ENCODE measurements at regions not wholly inside any gene's neighbourhood (a gene's known extent, or its start where the extent isn't known, plus 50 kb on each side); places are given as distances from the start of the nearest gene placed in this dataset.

DNA sequence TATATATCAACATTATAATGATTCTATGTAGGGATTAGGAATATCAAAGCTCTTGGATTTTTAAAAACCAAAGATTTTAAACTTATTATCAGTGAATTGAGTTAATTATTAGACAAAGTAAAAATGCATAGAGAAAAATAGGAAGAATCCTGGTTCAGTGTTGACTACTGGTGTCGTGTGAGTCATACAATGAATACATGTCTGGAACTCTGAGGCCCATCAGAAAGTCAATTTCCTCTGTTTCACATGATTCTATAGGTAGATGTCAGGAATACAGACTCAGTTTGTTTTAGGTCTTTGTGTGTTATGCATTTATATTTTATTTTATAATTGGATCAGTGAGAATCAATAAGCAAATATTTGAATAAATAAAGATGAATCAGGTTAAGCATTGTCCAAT, 84.5 kb upstream of the RTL1 start:
- Histone ChIP-seq H4K20me1 (ENCODE audit: insufficient read depth) (no peaks in the 10 kb centered on the region), H3K27ac (peak overlapping the region; percentile 16), H3K9me3 (ENCODE audit: low read depth) (no peaks in the 10 kb centered on the region), H3K27me3 (replicated peaks; ENCODE audit: insufficient read depth) (no peaks in the 10 kb centered on the region), H3K4me1 (ENCODE audit: insufficient read depth) (peaks cover 26% of the 10 kb centered on the region), H3K79me2 (ENCODE audit: insufficient read depth) (no peaks in the 10 kb centered on the region; the same call in 1 of the 2 replicates), H3K9me2 (ENCODE audit: insufficient read depth) (no peaks in the 10 kb centered on the region), H3K9ac (no peak overlapping the region), H2AFZ (no peak overlapping the region), H3F3A (ENCODE audit: insufficient read depth) (peaks cover 33% of the 10 kb centered on the region), H3K36me3 (ENCODE audit: low read depth) (peaks cover 45% of the 10 kb centered on the region), H3K4me3 (no peak overlapping the region), H3K4me2 (ENCODE audit: unreplicated experiment) (no peak overlapping the region)
- TF ChIP-seq EZH2 (IDR thresholded peaks at IDR 0.05; ENCODE audit: insufficient read depth, poor library complexity, severe bottlenecking) (no peak), EZH2phosphoT487 (IDR thresholded peaks at IDR 0.05; ENCODE audit: insufficient read depth, low read depth) (no peak)
- DNase-seq = peak; percentile 56
- 73 to 84% methylated on average over 1 of the region's 1 CpG for WGBS, 2 experiments (ENCODE audit: low coverage in 1 of 2, low lambda C conversion rate in 2 of 2, missing lambda C conversion rate in 2 of 2)
- in situ Hi-C loops (cut with MboI) = no loop called here

DNA sequence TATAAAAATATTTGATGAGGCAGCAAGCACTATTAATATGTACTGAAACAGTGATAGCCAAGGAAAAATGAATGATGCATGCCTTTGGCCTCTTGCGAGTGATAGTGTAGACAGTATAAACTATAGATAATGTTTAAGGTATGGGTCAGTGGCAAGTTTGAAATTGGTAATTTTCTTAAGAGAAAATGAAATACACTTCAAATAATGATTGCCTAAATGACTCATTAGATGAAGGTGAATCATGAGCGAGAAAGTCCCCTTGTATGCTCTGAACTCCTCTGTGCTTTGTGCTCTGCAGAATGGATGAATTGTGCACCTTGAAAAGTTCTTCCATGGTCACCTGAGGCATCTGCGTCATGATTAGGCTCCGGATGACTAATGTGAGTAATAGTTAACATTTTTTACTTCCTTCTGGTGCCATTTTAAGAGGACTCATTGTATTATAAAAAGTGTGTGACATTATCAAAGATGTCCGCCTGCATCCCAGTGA, 84.9 kb upstream of the RTL1 start:
- H3K4me3 ChIP-seq = no peak overlapping the region

DNA sequence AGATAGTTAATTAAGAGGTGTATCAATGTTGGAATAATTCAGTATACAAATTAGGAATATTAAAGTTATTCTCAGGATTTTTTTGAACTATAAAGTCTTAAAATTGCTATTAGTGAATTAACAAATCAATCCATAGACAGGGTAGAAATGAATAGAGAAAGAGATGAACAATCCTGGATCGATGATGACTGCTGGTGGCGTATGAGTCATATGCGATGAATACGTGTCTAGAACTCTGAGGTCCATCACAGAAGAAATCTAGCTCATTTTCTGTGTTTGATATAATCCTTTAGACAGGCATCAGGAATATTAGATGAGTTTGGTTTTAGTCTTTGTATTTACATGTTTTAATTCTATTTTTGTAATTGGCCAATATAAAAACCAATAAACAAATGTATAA, 85.4 kb upstream of the RTL1 start:
- Histone ChIP-seq H2AFZ (no peak overlapping the region), H3K9ac (no peak overlapping the region), H3K36me3 (ENCODE audit: low read depth) (peaks cover 37% of the 10 kb centered on the region), H3K27me3 (replicated peaks; ENCODE audit: insufficient read depth) (no peaks in the 10 kb centered on the region), H4K20me1 (ENCODE audit: insufficient read depth) (no peaks in the 10 kb centered on the region), H3K4me1 (ENCODE audit: insufficient read depth) (peaks cover 31% of the 10 kb centered on the region), H3K9me3 (ENCODE audit: low read depth) (no peaks in the 10 kb centered on the region), H3K27ac (0 out of 2 replicates have a peak overlapping the region, but pooled peaks have one; percentile 16), H3F3A (ENCODE audit: insufficient read depth) (peaks cover 39% of the 10 kb centered on the region), H3K4me3 (no peak overlapping the region), H3K4me2 (ENCODE audit: unreplicated experiment) (no peak overlapping the region), H3K9me2 (ENCODE audit: insufficient read depth) (no peaks in the 10 kb centered on the region), H3K79me2 (ENCODE audit: insufficient read depth) (no peaks in the 10 kb centered on the region; the same call in 1 of the 2 replicates)
- in situ Hi-C loops (cut with MboI) = no loop called here
- 47 to 48% methylated on average over 4 of the region's 4 CpGs for WGBS, 2 experiments (ENCODE audit: low coverage in 1 of 2, low lambda C conversion rate in 2 of 2, missing lambda C conversion rate in 2 of 2)
- TF ChIP-seq EZH2 (IDR thresholded peaks at IDR 0.05; ENCODE audit: insufficient read depth, poor library complexity, severe bottlenecking) (no peak), EZH2phosphoT487 (IDR thresholded peaks at IDR 0.05; ENCODE audit: insufficient read depth, low read depth) (no peak)
- DNase-seq = no peak

More for the DNA sequence above, 84.9 kb upstream of the RTL1 start:
- DNase-seq = peak; percentile 45
- Histone ChIP-seq H3K36me3 (ENCODE audit: low read depth) (peaks cover 42% of the 10 kb centered on the region), H3K27me3 (replicated peaks; ENCODE audit: insufficient read depth) (no peaks in the 10 kb centered on the region), H3K9ac (no peak overlapping the region), H2AFZ (no peak overlapping the region), H3K27ac (peak overlapping the region; percentile 16; the same call in 1 of the 2 replicates), H3F3A (ENCODE audit: insufficient read depth) (peaks cover 37% of the 10 kb centered on the region), H3K79me2 (ENCODE audit: insufficient read depth) (no peaks in the 10 kb centered on the region; the same call in 1 of the 2 replicates), H3K4me1 (ENCODE audit: insufficient read depth) (peaks cover 30% of the 10 kb centered on the region), H3K4me2 (ENCODE audit: unreplicated experiment) (no peak overlapping the region), H3K9me3 (ENCODE audit: low read depth) (no peaks in the 10 kb centered on the region), H4K20me1 (ENCODE audit: insufficient read depth) (no peaks in the 10 kb centered on the region), H3K9me2 (ENCODE audit: insufficient read depth) (no peaks in the 10 kb centered on the region)
- in situ Hi-C loops (cut with MboI) = no loop called here
- 89 to 92% methylated on average over 5 of the region's 5 CpGs for WGBS, 2 experiments (ENCODE audit: low coverage in 1 of 2, low lambda C conversion rate in 2 of 2, missing lambda C conversion rate in 2 of 2)
- TF ChIP-seq EZH2 (IDR thresholded peaks at IDR 0.05; ENCODE audit: insufficient read depth, poor library complexity, severe bottlenecking) (no peak), EZH2phosphoT487 (IDR thresholded peaks at IDR 0.05; ENCODE audit: insufficient read depth, low read depth) (no peak)

DNA sequence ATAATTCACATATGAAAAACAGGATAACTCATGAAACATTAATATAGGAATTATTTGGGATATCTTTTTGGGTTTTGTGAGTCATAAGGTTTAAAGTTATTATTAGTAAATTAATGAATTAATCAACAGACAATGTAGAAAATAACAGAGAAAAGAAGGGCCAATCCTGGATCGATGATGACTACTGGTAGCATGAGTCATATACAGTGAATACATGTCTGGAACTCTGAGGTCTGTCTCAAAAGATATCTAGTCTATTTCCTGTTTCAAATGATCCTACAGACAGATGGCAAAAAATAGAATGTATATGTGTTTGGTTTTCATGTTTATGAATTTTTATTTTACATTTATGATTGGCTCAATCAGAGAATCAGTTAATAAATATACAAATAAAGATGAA, 86.4 kb upstream of the RTL1 start:
- H3K27me3 ChIP-seq (replicated peaks; ENCODE audit: insufficient read depth) = no peaks in the 10 kb centered on the region
- H3K27ac ChIP-seq = peak overlapping the region; percentile 21; the same call in 1 of the 2 replicates
- H3K36me3 ChIP-seq (ENCODE audit: low read depth) = peaks cover 35% of the 10 kb centered on the region
- peaks cover 31% of the 10 kb centered on the region for H3K4me1 ChIP-seq (ENCODE audit: insufficient read depth)
- H4K20me1 ChIP-seq (ENCODE audit: insufficient read depth) = no peaks in the 10 kb centered on the region
- no peaks in the 10 kb centered on the region for H3K9me2 ChIP-seq (ENCODE audit: insufficient read depth)
- in situ Hi-C loops (cut with MboI) = no loop called here
- H3K79me2 ChIP-seq (ENCODE audit: insufficient read depth) = no peaks in the 10 kb centered on the region; the same call in 1 of the 2 replicates
- H3K4me3 ChIP-seq = no peak overlapping the region
- H3F3A ChIP-seq (ENCODE audit: insufficient read depth) = peaks cover 47% of the 10 kb centered on the region
- no peak overlapping the region for H3K4me2 ChIP-seq (ENCODE audit: unreplicated experiment)
- no peak overlapping the region for H3K9ac ChIP-seq
- TF ChIP-seq EZH2phosphoT487 (IDR thresholded peaks at IDR 0.05; ENCODE audit: insufficient read depth, low read depth) (no peak), EZH2 (IDR thresholded peaks at IDR 0.05; ENCODE audit: insufficient read depth, poor library complexity, severe bottlenecking) (no peak)
- DNase-seq = peak; percentile 60
- no peaks in the 10 kb centered on the region for H3K9me3 ChIP-seq (ENCODE audit: low read depth)
- no peak overlapping the region for H2AFZ ChIP-seq
- WGBS, 2 experiments (ENCODE audit: low coverage in 1 of 2, low lambda C conversion rate in 2 of 2, missing lambda C conversion rate in 2 of 2) = 19 to 30% methylated on average over 1 of the region's 1 CpG
